HG02642 (cell line): ENCODE measurements at regions not wholly inside any gene's neighbourhood (a gene's known extent, or its start where the extent isn't known, plus 50 kb on each side); places are given as distances from the start of the nearest gene placed in this dataset.
"Not testable (repeated sequence)": the region's sequence is repeated elsewhere in the genome, so short reads cannot be mapped to it uniquely, and the experiment has no call there.

Experiments
- ATAC-seq: cut with Tn5 transposase; IDR thresholded peaks from one replicate; pipeline ENCODE4 v1.9.1; 2021; ENCODE audit warnings: mild to moderate bottlenecking; ENCODE audit not compliant: unreplicated experiment, poor library complexity

DNA sequence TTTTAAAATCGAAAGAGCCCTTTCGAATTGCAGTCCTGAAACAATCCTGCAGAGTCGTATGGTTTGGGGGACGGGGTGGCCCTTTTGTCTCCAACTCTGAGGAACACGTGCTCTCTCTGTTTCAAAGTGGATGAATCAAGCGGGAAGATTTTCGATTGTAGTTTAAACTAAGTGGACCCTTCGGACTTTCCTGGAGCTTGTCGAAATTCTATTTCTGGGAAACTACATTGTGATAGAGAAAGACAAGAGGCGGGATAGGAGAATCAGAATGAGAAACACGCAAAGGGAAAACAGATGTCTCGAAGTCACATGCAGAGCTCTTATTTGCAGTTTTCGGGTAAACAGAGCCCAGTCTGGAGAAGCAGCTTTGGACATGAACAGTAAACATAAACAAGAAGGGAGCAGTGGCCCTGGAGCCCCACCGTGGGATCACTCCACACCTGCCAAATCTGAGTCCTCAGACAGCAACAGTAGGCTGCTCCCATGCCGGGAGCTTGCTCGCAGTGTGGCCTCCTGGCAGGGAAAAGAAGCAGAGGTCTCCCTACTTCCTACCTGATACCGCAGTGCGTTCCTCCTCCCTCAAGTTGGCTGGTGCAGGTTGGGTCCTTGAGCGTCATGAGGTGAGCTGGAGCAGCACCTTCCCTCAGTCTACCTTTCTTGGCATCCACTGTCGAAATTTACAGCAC lies 202.4 kb downstream of the SLC4A3 start:
- no peak for ATAC-seq

DNA sequence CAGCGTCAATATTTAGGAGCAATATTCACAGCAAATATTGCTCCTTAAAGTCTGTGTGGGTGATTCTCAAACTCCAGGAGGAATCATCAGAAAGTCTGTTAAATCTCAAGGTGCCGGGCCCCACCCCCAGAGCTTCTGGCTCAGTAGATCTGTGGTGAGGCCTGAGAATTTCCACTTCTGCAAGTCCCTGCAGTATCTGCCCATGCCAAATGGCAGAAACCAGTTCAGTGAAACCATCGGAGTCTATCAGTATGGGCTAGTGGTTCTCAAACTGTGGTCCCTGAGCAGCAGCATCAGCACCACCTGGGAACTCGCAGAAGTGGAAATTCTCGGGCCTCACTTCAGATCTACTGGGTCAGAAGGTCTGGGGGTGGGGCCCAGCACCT lies 202.9 kb downstream of the SLC4A3 start:
- no peak for ATAC-seq

DNA sequence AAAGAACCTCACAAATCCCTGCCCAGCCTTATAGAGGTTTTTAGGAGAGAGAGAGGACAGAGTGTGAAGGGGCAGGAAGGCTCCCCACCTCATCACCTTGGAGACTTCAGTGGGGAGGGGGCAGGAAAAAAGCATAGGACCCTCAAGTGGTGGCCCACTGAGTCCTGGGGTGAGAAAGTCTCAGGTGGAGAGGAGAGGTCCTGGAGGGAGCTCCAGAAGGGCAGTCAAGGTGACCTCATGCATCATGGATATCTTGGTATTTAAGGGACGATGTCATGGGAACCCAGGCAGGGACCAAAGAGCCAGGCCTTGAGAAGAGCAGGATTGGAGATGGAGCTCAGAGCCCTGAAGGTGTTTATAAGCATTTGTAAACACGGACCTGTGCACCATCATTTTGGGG lies 204.5 kb downstream of the SLC4A3 start:
- ATAC-seq: no peak

DNA sequence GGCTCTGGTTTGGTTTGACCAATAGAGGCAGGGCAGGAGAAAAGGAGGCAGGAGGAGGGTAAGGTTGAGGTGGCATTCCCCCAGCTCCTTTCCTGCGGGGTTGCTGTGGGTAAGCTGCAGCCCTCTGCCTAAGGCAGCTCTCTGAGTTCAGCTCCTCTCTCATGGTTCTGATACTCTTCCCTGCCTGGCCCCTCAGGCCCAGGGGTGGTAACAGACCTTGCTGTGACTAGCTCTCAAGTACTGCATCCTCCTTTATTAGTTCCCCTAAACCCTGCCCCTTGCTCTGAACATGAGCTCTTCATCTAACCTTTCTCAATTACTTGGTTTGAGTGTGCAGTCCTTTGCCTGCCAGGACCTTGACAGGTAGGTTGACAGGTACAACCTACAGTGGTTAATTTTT lies 205.5 kb downstream of the SLC4A3 start:
- no peak for ATAC-seq

DNA sequence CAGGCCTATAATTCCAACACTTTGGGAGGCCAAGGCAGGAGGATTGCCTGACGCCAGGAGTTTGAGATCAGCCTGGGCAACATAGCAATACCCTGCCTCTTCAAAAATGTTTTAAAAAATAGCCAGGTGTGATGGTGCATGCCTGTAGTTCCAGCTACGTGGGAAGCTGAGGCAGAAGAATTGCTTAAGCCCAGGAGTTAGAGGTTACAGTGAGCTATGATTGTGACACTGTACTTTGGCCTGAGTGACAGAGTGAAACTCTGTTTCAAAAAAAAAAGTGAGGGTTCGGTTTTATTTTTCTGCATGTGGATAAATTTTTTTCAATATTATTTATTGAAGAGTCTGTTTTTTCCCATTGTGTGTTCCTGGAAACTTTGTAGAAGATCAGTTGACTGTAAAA lies 208.1 kb downstream of the SLC4A3 start:
- ATAC-seq: no peak

DNA sequence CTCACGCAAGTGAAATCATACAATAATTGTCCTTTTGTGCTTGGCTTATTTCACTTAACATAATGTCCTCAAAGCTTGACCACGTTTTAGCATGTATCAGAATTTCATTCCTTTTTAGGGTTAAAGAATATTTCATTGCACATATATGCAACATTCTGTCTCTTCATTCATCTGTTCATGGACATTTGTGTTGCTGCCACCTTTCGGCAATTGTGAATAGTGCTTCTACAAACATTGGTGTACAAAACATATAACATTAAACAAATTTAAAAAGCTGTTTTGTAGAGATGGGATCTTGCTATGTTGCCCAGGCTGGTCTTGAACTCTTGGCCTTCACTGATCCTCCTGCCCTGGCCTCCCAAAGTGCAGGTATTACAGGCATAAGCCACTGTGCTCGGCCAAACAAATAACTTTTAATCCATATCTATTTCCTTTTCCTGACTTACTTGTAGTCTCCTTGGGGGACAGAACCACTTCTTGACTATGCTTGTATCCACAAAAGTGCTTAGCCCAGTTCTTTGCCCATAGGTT lies 209.3 kb downstream of the SLC4A3 start:
- no peak for ATAC-seq

DNA sequence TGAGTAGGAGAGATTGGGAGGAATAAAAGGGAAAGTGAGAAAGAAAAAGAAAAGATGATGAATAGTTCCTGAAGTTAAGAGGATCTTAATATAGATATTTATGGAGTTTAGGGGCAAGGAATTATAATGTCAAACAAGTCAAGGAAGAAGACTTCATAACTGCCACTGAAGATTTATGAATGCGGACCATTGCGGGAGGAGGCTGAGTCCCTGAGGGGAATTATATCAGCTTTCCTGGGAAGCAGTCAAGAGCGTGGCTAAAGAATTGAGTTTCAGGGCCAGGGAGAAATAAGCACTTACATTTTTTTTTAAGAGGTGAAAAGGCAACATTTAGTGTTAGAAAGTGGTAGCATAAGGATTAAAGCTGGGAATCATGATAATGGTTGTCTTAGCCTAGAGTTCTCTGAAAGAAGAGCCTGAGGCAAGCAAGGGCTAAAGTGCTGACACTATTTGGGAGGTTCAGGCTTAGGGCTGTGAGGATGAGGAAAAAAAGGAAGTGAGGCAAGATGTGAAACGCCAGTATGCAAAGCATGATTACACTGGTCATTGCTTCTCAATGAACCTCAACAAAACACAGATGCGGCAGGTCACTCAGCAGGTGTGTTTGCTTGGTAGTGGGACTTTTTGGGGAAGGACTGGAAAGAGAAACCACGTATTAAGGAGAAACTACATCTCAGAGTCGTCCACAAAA lies 217.1 kb downstream of the SLC4A3 start:
- ATAC-seq: no peak

DNA sequence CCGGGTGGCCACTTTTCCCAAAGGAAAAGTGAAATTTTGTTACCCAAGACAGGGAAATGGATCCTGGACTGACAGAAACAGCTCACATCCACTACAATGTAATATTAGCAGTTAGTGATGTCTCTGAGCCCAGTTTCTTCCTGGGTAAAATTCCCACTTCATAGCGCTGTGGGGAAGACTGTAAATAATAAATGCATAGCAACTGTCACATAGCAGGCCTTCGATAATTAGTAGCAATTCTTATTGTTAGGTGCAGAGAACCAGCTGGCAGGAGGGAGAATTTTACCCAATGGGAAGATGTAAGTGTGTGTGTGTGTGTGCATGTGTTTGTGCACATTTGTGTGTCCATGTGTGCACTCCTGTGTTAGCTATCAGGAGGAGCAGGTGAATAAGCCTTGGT lies 221.5 kb downstream of the SLC4A3 start:
- no peak for ATAC-seq

DNA sequence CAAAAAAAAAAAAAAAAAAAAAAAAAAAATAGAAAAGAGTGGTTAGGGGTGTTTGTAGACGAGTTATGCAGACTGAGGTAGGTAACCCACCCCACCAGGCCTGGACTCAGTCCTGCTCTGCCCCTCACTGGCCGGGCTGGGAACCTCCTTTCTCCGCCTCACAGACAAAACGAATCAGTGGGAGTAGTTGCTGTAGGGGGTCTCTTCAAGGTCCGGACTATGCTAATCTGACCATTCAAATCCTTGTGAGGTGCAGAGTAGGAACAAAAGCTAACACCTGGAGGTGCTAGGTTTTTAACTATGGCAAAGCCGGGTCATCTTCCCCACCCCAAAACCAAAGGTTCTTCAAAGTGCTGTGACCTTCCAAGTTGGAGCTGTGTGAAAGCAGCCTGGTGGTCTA lies 223.7 kb downstream of the SLC4A3 start:
- ATAC-seq: no peak

DNA sequence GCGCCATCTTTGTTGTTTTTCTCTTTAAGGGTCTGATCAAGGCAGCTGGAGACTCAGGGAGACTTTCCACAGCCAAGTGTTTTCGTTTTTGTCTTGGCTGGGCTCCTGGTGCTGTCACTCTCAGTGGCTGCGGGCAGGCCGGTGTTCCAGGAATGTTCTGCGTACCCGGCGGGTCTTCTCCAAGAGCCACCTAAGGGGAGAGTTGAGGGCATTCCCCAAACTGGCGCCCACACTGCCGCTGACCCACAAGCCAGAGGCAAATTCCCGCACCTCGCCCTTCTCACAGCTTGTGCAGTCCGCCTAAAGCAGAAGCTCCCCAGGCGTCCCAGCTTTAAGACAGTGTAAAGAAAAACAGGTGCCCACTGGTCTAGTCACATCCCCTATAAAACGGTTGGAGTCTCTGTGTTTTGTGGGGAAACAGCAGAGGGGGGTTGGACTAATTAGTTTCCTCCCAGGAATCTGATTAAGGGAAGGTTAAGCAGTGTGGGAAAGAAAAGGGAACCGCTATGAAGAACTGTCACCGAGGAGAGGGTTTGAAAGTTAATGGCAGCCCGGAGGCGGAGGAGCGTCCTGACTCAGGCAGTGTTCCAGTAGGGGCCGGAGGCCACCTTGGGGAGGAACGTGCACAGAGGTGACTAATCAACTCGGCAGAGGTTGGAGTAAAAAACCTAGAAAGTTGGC lies 224.5 kb downstream of the SLC4A3 start:
- no peak for ATAC-seq

DNA sequence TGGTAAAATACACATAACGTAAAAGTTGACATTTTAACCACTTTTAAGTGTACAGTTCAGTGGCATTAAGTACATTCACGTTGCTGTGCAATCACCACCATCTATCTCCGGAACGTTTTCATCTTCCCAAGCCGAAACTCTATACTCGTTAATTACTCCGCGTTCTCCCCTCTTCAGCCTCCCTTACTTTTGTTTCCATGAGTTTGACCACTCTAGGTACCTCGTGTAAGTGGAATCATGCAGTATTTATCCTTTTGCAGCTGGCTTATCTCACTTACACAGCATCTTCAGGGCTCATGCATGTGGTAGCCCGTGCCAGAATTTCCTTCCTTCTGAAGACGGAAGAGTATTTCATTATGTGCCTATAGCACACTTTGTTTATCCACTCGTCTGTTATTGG lies 225.2 kb downstream of the SLC4A3 start:
- no peak for ATAC-seq

DNA sequence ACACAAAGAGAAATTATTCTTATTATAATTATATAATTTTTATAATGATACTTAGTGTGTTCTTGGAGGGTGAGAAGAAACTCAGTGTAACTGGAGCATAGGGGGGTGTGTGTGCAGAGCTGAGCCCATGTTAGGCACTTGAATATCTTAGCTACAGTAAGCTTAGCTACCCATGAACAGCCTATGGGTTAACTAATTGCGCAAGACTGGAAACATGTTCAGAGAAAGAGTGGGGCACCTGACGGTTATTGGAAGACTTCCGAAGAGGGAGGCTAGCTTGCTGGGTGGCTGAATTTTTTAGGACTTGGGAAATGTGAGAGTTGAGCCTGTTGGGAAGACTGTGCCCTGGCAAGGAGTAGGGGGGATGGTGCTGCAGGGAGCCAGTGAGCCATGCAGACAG lies 229.2 kb downstream of the SLC4A3 start:
- ATAC-seq: no peak

DNA sequence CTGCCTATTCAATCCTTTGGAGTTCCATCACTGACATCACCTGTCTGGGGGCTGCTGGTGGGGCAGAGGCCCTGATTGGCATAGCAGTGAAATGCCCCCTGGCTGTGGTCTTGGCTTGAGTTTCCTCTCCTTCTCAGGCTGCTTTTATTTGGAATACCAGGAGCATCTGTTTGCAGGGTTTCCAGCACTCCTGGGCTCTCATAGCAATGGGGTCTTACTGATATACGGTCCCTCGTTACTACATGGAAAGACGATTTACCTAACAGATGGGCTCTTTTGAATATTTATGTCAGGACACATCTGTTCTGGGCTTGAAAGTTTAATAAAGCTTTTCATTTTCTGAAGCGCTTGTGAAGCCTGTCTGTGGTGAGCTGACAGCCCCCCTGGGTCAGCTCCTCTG lies 230.3 kb downstream of the SLC4A3 start:
- no peak for ATAC-seq

DNA sequence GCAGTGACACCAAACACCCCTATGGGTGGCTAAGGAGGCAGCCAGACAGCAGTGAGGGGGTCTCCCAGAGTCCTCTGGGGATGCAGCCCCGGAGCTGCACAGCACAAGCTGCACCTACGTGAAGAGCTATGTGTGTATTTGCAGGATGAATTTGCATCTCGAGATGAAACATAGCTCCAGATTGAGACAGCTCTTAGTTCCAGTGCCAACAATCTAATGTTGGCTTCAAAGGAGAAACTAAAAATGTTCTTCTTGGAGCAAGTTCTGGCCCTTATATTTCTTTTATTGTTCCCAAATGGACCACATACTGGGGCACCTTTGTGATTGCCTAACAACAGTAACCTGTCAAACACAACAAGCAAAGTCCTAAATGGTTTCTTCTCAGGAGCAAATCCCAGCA lies 233.9 kb downstream of the SLC4A3 start:
- no peak for ATAC-seq

DNA sequence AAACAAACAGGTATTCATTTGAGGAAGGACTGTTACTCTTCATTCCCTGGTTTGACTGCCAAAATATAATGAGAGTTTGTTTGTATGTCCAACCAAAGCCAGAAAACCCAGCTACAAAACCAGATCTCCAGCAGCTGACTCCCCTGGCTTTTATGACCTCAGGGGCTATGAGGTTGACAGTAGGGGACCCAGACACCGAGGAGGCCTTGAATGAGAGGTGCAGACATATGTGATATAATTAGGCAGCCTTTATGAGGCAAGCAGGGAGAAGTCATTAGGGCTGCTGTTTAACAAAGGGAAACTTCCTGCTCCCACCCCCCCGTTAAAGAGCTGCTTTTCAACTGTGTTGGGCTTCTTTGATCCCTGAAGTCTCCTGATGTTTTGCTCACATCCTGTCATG lies 236.7 kb downstream of the SLC4A3 start:
- ATAC-seq: no peak

DNA sequence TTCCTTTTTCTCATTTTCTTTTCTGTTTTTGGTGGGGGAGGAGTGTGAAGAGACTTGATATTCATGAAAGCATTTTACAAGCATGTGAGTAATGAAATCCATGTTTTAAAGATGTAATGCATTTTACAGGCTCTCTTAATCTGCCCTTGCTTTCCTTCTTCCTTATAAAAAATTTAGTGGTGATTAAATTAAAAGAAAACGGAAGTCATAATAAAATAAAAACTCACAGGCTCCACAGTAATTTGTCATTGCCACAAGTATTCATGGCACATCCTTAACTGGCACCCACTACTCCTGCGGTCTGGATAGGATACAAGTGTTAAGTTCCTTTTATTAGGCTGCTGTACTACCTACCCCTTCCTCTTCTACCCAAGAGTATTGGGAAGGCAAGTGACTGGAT lies 241.2 kb downstream of the SLC4A3 start:
- no peak for ATAC-seq

DNA sequence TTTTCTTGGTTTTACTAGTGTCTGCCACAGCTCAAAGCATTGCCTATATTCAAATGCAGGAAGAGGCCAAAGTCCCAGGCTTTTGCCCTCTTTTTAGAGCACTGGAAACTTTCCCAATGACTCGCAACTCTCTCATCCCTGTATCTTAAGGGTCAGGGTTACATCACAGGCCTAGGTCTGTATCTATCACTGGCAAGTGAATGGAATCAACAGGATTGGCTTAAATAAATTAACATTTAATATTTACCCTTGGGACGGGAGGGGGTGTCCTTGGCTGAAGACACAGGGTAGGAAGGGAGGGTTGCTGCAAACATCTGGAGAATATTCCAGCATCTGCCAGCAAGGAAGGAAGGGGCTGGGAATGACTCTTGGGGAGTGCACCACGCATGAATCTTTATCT lies 242.6 kb downstream of the SLC4A3 start:
- no peak for ATAC-seq

DNA sequence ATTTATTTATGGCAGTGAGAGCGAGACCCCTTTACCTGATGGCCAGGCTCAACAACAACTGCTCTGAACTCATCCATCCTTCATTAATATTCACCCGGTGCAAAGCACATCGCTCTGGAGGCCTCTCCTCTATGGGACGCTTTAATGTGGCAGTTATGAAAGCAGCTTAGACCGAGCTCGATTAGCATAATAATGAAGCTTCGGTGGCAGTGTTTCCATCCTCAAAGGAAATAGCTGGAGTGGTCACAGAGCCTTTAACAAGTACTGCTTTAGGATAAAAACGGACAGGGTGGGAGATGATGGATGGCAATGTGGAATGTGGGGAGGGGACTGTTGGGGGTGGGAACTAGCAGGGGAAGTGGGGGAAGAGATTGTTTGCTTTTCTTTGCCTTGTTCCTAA lies 243.9 kb downstream of the SLC4A3 start:
- ATAC-seq: no peak

DNA sequence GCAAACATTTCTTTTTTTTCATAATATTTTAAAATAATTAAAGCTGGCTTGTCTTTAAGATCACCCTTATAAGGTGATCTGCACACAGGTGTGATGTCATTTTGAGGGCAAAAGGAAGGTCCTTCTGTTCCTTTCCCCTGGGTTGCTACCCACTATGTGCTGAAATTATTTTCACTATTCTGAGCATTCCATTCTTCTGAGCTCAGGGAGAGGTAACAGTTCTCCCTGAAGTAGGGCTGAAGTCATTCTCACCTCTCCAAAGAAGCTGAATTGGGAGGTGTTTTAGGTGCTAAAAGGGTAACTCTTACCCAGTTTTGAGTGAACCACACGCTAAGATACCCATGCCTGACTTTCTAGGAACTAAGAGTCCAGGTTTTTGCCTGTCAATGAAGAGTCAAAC lies 247.6 kb downstream of the SLC4A3 start:
- no peak for ATAC-seq

DNA sequence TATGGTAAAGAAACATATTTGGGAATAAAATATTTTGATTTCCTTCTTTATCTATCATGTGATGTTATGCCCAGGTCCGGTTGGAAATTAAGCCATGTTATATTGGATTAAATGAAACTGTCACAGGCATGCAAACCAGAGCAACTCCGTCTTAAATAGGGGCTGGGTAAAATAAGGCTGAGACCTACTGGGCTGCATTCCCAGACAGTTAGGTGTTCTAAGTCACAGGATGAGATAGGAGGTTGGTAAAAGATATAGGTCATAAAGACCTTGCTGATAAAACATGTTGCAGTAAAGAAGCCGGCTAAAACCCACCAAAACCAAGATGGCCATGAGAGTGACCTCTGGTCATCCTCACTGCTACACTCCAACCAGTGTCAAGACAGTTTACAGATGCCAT lies 248.6 kb downstream of the SLC4A3 start:
- ATAC-seq: not testable (repeated sequence)

DNA sequence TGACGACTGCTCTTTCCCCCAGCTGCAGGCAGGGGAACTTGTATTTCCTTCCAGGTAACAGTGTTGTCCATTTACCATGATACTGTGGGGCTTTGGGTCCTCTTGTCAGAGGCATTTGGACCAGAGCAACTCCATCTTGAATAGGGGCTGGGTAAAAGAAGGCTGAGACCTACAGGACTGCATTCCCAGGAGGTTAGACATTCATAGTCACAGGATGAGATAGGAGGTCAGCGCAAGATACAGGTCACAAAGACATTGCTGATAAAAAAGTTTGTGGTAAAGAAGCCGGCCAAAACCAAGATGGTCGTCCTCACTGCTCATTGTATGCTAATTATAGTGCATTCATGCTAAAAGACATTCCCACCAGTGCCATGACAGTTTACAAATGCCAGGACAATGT lies 249.5 kb downstream of the SLC4A3 start:
- no peak for ATAC-seq

DNA sequence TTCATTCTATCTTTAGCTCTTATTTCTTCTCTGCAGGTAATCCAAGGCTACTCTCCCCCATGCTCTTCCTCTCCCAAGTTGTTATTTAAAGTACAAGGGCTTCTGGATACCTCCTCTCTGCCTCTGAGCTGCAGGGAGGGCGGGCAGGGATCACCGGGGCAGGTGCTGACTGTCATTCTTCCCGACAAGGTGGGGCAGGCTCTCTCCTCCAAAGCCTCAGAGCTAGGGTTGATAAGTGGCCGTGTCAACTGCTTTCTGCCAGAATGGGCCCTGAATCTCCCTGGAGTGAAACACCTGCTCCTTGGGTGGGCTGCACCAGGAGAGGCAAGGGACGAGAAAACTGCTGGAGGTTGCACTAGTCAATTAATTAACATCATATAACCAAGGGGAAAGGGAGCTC lies 250.3 kb downstream of the SLC4A3 start:
- no peak for ATAC-seq
